ENCODE measurements at regions not wholly inside any gene's neighbourhood (a gene's known extent, or its start where the extent isn't known, plus 50 kb on each side); places are given as distances from the start of the nearest gene placed in this dataset.
A peak's percentile ranks its signal among the peaks of the same experiment; 100 is the strongest.

DNA sequence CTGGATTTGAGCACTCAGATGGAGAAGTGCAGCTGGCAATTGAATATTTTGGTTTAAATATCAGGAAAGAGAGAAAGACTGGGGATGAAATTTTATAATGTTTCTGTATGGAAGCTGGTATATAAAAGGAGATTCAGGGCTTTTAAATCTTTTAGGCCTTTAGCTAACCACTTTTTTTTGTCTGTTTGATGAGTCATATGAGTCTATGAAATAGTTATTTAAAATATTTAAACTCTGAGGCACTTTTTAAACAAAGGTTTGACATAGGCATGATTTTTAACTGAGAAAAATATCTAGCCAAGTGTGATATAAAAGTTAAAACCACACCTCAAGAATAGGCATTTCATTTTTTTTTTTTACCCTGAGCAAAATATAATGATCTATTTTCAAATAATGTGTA lies 944.3 kb downstream of the GATA3 start:
- no peak for DNase-seq (ENCODE audit: low read depth)
- H3K4me3 ChIP-seq (ENCODE audit: low read depth, low read length), result no peak overlapping the region
- TF ChIP-seq CTCF (conservative IDR thresholded peaks at IDR 0.05; ENCODE audit: low read depth, low read length), result no peak

GRCh38 chr10:9003122-9003521 lies 948.6 kb downstream of the GATA3 start:
- no peak for TF ChIP-seq CTCF (conservative IDR thresholded peaks at IDR 0.05; ENCODE audit: low read depth, low read length)
- H3K4me3 ChIP-seq (ENCODE audit: low read depth, low read length), result no peak overlapping the region
- DNase-seq (ENCODE audit: low read depth), result no peak

DNA sequence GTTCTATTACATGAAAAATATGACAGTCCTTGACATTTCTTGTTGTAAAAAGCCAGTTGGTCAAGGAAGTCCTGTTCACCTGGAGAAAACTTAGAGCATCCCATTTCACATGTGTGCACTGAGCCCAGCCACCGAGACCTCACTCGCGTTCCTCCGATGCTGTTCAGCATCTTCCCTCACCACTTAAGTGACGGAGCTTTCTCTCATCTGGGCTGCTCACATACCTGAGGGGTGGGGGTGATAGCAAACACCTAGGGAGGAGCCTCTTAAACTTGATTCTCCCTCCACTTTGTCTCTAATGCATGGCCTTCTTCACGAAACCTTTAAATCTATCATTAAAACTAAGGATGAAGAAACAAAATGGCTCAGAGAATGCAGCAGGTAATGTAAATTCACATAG lies 950.2 kb downstream of the GATA3 start:
- TF ChIP-seq CTCF (conservative IDR thresholded peaks at IDR 0.05; ENCODE audit: low read depth, low read length), result no peak
- no peak overlapping the region for H3K4me3 ChIP-seq (ENCODE audit: low read depth, low read length)
- DNase-seq (ENCODE audit: low read depth), result no peak

DNA sequence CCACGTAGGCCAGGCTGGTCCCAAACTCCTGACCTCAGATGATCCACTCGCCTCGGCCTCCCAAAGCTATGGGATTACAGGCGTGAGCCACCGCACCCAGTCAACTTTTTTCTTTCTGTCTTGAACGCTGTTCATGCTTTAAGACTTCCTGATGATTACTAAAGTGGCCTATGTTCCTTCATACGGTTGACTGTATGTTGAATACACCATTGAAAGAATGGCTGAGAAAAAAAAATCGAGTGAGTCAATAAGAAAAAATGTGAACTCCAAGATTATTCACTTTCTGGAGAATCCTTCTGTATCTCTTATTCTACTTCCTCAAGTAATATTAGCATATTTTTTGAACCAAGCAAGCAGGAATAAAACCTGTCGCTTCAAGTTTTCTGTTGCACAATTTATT lies 955.0 kb downstream of the GATA3 start:
- peak; percentile 11 for DNase-seq (ENCODE audit: low read depth)
- H3K4me3 ChIP-seq (ENCODE audit: low read depth, low read length), result no peak overlapping the region
- TF ChIP-seq CTCF (conservative IDR thresholded peaks at IDR 0.05; ENCODE audit: low read depth, low read length), result no peak

- DNase-seq (ENCODE audit: low read depth), result peak; percentile 42
- TF ChIP-seq CTCF (conservative IDR thresholded peaks at IDR 0.05; ENCODE audit: low read depth, low read length), result no peak
Measured at GRCh38 chr10:9010093-9010492, 955.6 kb downstream of the GATA3 start.

GRCh38 chr10:9010931-9011670 lies 956.6 kb downstream of the GATA3 start:
- no peak for DNase-seq (ENCODE audit: low read depth)
- no peak for TF ChIP-seq CTCF (conservative IDR thresholded peaks at IDR 0.05; ENCODE audit: low read depth, low read length)
- no peak overlapping the region for H3K4me3 ChIP-seq (ENCODE audit: low read depth, low read length)

More at GRCh38 chr10:9010093-9010492, 955.6 kb downstream of the GATA3 start:
- H3K4me3 ChIP-seq (ENCODE audit: low read depth, low read length), result no peak overlapping the region

GRCh38 chr10:9012312-9012711 lies 957.8 kb downstream of the GATA3 start:
- DNase-seq (ENCODE audit: low read depth), result peak; percentile 54
- no peak overlapping the region for H3K4me3 ChIP-seq (ENCODE audit: low read depth, low read length)
- TF ChIP-seq CTCF (conservative IDR thresholded peaks at IDR 0.05; ENCODE audit: low read depth, low read length), result no peak

Data from choroid plexus epithelial cell (primary cell).